ENCODE measurements at regions not wholly inside any gene's neighbourhood (a gene's known extent, or its start where the extent isn't known, plus 50 kb on each side); places are given as distances from the start of the nearest gene placed in this dataset.
"Not testable (repeated sequence)": the region's sequence is repeated elsewhere in the genome, so short reads cannot be mapped to it uniquely, and the experiment has no call there.

DNA sequence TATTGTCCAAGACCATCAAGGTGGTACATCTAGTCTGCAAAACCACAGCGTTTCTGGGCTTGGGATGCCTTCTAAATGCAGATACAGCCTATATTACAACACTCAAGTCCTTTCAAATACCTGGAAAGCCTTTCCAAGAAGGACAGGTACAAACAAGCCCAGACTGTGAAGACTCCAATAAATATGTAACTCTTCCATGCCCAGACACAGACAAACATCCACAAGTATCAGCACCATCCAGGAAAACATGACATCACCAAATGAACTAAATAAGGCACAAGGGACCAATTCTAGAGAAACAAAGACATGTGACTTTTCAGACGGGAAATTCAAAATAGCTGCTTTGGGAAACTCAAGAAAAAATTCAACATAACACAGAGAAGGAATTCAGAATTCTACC lies 152.7 kb upstream of the POC5 start:
- intact Hi-C loops (cut with DNase I; ENCODE audit: low total_unique reads), result no loop called here
- TF ChIP-seq, protein P1, sequence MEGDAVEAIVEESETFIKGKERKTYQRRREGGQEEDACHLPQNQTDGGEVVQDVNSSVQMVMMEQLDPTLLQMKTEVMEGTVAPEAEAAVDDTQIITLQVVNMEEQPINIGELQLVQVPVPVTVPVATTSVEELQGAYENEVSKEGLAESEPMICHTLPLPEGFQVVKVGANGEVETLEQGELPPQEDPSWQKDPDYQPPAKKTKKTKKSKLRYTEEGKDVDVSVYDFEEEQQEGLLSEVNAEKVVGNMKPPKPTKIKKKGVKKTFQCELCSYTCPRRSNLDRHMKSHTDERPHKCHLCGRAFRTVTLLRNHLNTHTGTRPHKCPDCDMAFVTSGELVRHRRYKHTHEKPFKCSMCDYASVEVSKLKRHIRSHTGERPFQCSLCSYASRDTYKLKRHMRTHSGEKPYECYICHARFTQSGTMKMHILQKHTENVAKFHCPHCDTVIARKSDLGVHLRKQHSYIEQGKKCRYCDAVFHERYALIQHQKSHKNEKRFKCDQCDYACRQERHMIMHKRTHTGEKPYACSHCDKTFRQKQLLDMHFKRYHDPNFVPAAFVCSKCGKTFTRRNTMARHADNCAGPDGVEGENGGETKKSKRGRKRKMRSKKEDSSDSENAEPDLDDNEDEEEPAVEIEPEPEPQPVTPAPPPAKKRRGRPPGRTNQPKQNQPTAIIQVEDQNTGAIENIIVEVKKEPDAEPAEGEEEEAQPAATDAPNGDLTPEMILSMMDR (IDR thresholded peaks at IDR 0.05 in 8 of 11, conservative IDR thresholded peaks at IDR 0.05 in 3 of 11), result no peak
- TF ChIP-seq POLR2A (IDR thresholded peaks at IDR 0.05), result no peak
- no peak for TF ChIP-seq POLR2AphosphoS5 (IDR thresholded peaks at IDR 0.05)

DNA sequence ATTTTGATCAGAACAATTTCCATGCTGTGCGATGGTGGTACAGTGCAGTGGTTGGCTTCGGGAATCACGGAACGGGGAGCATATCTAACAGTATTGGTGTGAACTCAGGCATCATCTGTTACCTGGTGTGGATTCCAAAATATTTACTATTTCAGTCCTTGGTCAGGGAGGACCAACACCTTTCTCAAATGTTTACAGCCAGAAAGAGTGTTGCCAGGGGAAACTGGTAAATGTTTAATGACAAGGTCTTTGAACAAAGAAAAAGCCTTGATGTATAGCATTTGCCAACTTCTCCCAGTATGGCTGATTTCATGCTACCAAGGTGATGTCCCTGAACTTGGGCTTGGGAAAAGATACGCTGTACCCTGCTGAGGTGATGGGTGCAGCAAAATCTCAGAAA lies 145.6 kb upstream of the POC5 start:
- no peak for TF ChIP-seq POLR2A (IDR thresholded peaks at IDR 0.05)
- TF ChIP-seq, protein P1 (IDR thresholded peaks at IDR 0.05 in 8 of 11, conservative IDR thresholded peaks at IDR 0.05 in 3 of 11), result no peak
- TF ChIP-seq POLR2AphosphoS5 (IDR thresholded peaks at IDR 0.05), result no peak
- no peak for DNase-seq
- 86 to 92% (median 89%) methylated on average over 5 of the region's 5 CpGs for WGBS, 5 donors

More for the DNA sequence above, 152.7 kb upstream of the POC5 start:
- H3K4me1 ChIP-seq, result no peaks in the 10 kb centered on the region
- no peak overlapping the region for H3K4me3 ChIP-seq
- no peaks in the 10 kb centered on the region for H3K36me3 ChIP-seq
- 62 to 75% (median 70%) methylated on average over 2 of the region's 2 CpGs for WGBS, 5 donors
- H3K9me3 ChIP-seq, result peaks cover 0 to 6% (median 0%) of the 10 kb centered on the region in 8 donors
- peaks cover 0 to 12% (median 0%) of the 10 kb centered on the region in 7 donors for H3K27me3 ChIP-seq (replicated peaks in 1 of 7)
- H3K27ac ChIP-seq, result no peak overlapping the region
- DNase-seq, result no peak

DNA sequence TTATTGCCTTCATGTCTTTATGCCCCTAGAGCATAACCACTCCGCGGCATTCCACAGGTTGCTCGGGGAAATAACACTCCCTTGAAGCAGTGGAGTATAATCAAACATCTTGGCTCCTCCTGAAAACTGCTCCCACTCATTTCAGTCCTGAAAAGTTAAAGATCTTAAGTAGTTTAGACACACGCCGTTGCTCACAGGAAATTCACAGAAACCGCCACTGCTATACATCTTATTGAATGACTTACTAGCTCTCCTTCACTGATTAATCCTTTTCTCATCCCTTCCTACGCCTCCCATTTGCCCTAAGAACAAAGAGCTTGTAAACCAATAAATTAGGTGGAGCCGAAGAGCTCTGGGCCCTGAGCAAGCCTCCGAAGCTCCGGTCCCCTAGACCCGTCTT lies 142.4 kb upstream of the POC5 start:
- H3K36me3 ChIP-seq; H3K27ac ChIP-seq; H3K9me3 ChIP-seq; H3K4me3 ChIP-seq; H3K4me1 ChIP-seq; H3K27me3 ChIP-seq (replicated peaks in 1 of 7); DNase-seq; intact Hi-C loops (cut with DNase I; ENCODE audit: low total_unique reads): not testable (repeated sequence)
- 73 to 84% (median 81%) methylated on average over 11 of the region's 11 CpGs for WGBS, 5 donors

More for the DNA sequence above, 145.6 kb upstream of the POC5 start:
- Histone ChIP-seq H3K9me3 (no peaks in the 10 kb centered on the region), H3K27ac (no peak overlapping the region), H3K4me3 (no peak overlapping the region), H3K4me1 (no peaks in the 10 kb centered on the region), H3K27me3 (replicated peaks in 1 of 7) (peaks cover 0 to 4% (median 0%) of the 10 kb centered on the region in 7 donors), H3K36me3 (no peaks in the 10 kb centered on the region)
- intact Hi-C loops (cut with DNase I; ENCODE audit: low total_unique reads), result no loop called here

DNA sequence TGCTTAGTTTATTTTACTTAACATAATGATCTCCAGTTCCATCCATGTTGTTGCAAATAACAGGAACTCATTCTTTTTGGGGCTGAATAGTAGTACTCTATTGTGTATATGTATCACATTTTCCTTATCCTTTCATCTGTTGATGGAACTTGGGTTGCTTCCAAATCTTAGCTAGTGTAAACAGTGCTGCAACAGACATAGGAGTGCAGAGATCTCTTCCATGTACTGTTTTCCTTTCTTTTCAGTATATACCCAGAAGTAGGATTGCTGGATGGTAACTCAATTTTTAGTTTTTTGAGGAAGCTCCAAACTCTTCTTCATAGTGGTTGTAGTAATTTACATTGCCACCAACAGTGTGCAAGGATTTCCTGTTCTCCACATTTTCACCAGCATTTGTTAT lies 138.8 kb upstream of the POC5 start:
- intact Hi-C loops (cut with DNase I; ENCODE audit: low total_unique reads), result no loop called here
- H3K4me3 ChIP-seq, result no peak overlapping the region
- H3K27ac ChIP-seq, result no peak overlapping the region

More for the DNA sequence above, 138.8 kb upstream of the POC5 start:
- H3K9me3 ChIP-seq, result no peaks in the 10 kb centered on the region
- no peaks in the 10 kb centered on the region for H3K36me3 ChIP-seq
- H3K27me3 ChIP-seq (replicated peaks in 1 of 7), result no peaks in the 10 kb centered on the region
- no peak for DNase-seq
- TF ChIP-seq POLR2A (IDR thresholded peaks at IDR 0.05) (no peak), POLR2AphosphoS5 (IDR thresholded peaks at IDR 0.05) (no peak)
- TF ChIP-seq, protein P1 (IDR thresholded peaks at IDR 0.05 in 8 of 11, conservative IDR thresholded peaks at IDR 0.05 in 3 of 11), result no peak
- no peaks in the 10 kb centered on the region for H3K4me1 ChIP-seq
